ENCODE measurements at regions not wholly inside any gene's neighbourhood (a gene's known extent, or its start where the extent isn't known, plus 50 kb on each side); places are given as distances from the start of the nearest gene placed in this dataset.
"Not testable (repeated sequence)": the region's sequence is repeated elsewhere in the genome, so short reads cannot be mapped to it uniquely, and the experiment has no call there.

DNA sequence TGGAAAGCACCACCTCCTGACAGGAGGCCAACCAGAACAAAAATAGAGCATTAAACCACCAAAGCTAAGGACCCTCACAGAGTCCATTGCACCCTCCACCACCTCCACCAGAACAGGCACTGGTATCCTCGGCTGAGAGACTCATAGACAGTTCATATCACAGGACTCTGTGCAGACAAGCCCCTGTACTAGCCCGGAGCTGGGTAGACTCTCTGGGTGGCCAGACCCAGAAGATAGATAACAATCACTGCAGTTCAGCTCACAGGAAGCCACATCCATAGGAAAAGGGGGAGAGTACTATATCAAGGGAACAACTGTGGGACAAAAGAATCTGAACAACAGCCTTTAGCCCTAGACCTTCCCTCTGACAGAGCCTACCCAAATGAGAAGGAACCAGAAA is 67.4 kb upstream of the SSTR4 start:
- TF ChIP-seq, protein P1, sequence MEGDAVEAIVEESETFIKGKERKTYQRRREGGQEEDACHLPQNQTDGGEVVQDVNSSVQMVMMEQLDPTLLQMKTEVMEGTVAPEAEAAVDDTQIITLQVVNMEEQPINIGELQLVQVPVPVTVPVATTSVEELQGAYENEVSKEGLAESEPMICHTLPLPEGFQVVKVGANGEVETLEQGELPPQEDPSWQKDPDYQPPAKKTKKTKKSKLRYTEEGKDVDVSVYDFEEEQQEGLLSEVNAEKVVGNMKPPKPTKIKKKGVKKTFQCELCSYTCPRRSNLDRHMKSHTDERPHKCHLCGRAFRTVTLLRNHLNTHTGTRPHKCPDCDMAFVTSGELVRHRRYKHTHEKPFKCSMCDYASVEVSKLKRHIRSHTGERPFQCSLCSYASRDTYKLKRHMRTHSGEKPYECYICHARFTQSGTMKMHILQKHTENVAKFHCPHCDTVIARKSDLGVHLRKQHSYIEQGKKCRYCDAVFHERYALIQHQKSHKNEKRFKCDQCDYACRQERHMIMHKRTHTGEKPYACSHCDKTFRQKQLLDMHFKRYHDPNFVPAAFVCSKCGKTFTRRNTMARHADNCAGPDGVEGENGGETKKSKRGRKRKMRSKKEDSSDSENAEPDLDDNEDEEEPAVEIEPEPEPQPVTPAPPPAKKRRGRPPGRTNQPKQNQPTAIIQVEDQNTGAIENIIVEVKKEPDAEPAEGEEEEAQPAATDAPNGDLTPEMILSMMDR (IDR thresholded peaks at IDR 0.05 in 8 of 11, conservative IDR thresholded peaks at IDR 0.05 in 3 of 11), result not testable (repeated sequence)
- TF ChIP-seq POLR2A (IDR thresholded peaks at IDR 0.05), result not testable (repeated sequence)
